ENCODE measurements at regions not wholly inside any gene's neighbourhood (a gene's known extent, or its start where the extent isn't known, plus 50 kb on each side); places are given as distances from the start of the nearest gene placed in this dataset.

DNA sequence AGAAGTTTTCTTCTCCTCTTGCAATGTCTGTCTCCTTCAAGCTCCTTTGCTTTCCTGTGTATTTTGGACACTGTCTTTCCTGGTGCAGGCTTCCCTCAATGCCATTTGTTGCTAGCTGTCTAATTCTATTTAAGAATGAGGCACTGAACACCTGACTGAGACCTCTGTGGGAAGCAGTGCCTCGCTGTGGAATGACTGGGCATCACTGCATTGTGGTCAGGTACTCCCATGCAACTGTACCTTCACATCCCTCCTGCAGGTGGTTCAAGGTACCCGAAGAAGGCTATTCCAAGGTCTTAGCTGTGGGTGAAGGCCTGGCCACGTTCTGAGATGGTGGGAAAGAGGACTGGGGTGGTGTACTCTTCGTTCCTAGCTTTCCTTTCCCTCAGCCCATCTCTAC lies 152.8 kb upstream of the CTAGE1 start:
- WGBS (ENCODE audit: extremely low coverage, insufficient coverage, insufficient read length): no CpG with 5 or more reads among the region's 4 CpGs
- Histone ChIP-seq H3K9me3 (ENCODE audit: insufficient read depth, low read depth, low read length) (peaks cover 1% of the 10 kb centered on the region), H2BK12ac (ENCODE audit: low read length) (no peak overlapping the region)

GRCh38 chr18:22572341-22572740 lies 154.6 kb upstream of the CTAGE1 start:
- Histone ChIP-seq H2AK5ac (ENCODE audit: low read length) (no peak overlapping the region), H2BK5ac (ENCODE audit: low read depth, low read length, poor library complexity) (no peak overlapping the region), H3K79me1 (ENCODE audit: low read length) (no peaks in the 10 kb centered on the region), H3K14ac (ENCODE audit: low read length) (no peak overlapping the region), H3K79me2 (ENCODE audit: control insufficient read depth, insufficient read depth, low read length, poor library complexity) (no peaks in the 10 kb centered on the region), H3K4ac (ENCODE audit: low read depth, low read length) (no peak overlapping the region), H3K23ac (ENCODE audit: low read length) (no peak overlapping the region), H2BK12ac (ENCODE audit: low read length) (no peak overlapping the region), H3K4me3 (ENCODE audit: low read depth, low read length) (no peak overlapping the region), H3K4me2 (ENCODE audit: low read length) (no peak overlapping the region), H4K12ac (ENCODE audit: low read depth, low read length) (no peak overlapping the region), H4K8ac (ENCODE audit: low read depth, low read length) (no peak overlapping the region), H3K27ac (ENCODE audit: low read depth, low read length) (no peak overlapping the region), H3K36me3 (ENCODE audit: control insufficient read depth in 1 of 2, insufficient read depth in 2 of 2, low read length in 2 of 2) (no peaks in the 10 kb centered on the region), H2AFZ (ENCODE audit: insufficient read depth, low read length, poor library complexity) (no peak overlapping the region), H3K18ac (ENCODE audit: low read length) (no peak overlapping the region), H4K91ac (ENCODE audit: low read depth, low read length) (no peak overlapping the region), H3K27me3 (ENCODE audit: insufficient read depth, low read length) (no peaks in the 10 kb centered on the region), H3K9ac (ENCODE audit: low read length) (no peak overlapping the region), H3K4me1 (ENCODE audit: control insufficient read depth in 1 of 2, insufficient read depth in 2 of 2, low read length in 2 of 2) (no peaks in the 10 kb centered on the region), H2BK120ac (ENCODE audit: insufficient read depth, low read length, poor library complexity) (no peak overlapping the region), H3K9me3 (ENCODE audit: insufficient read depth, low read depth, low read length) (no peaks in the 10 kb centered on the region)
- no CpG with 5 or more reads among the region's 1 CpG for WGBS (ENCODE audit: extremely low coverage, insufficient coverage, insufficient read length)
- DNase-seq: no peak

More for the DNA sequence above, 152.8 kb upstream of the CTAGE1 start:
- no peak overlapping the region for H4K8ac ChIP-seq (ENCODE audit: low read depth, low read length)
- no peak overlapping the region for H3K14ac ChIP-seq (ENCODE audit: low read length)
- no peak overlapping the region for H3K23ac ChIP-seq (ENCODE audit: low read length)
- H3K9ac ChIP-seq (ENCODE audit: low read length): no peak overlapping the region
- H2BK120ac ChIP-seq (ENCODE audit: insufficient read depth, low read length, poor library complexity): no peak overlapping the region
- no peak overlapping the region for H3K4me2 ChIP-seq (ENCODE audit: low read length)
- no peak overlapping the region for H3K27ac ChIP-seq (ENCODE audit: low read depth, low read length)
- no peaks in the 10 kb centered on the region for H3K79me2 ChIP-seq (ENCODE audit: control insufficient read depth, insufficient read depth, low read length, poor library complexity)
- no peaks in the 10 kb centered on the region for H3K27me3 ChIP-seq (ENCODE audit: insufficient read depth, low read length)
- H3K4ac ChIP-seq (ENCODE audit: low read depth, low read length): no peak overlapping the region
- H3K4me3 ChIP-seq (ENCODE audit: low read depth, low read length): no peak overlapping the region
- no peak overlapping the region for H2AFZ ChIP-seq (ENCODE audit: insufficient read depth, low read length, poor library complexity)
- H3K36me3 ChIP-seq (ENCODE audit: control insufficient read depth in 1 of 2, insufficient read depth in 2 of 2, low read length in 2 of 2): no peaks in the 10 kb centered on the region
- H4K12ac ChIP-seq (ENCODE audit: low read depth, low read length): no peak overlapping the region
- H3K18ac ChIP-seq (ENCODE audit: low read length): no peak overlapping the region
- H3K79me1 ChIP-seq (ENCODE audit: low read length): no peaks in the 10 kb centered on the region
- H3K4me1 ChIP-seq (ENCODE audit: control insufficient read depth in 1 of 2, insufficient read depth in 2 of 2, low read length in 2 of 2): no peaks in the 10 kb centered on the region
- H4K91ac ChIP-seq (ENCODE audit: low read depth, low read length): no peak overlapping the region
- DNase-seq: no peak
- H2AK5ac ChIP-seq (ENCODE audit: low read length): no peak overlapping the region
- no peak overlapping the region for H2BK5ac ChIP-seq (ENCODE audit: low read depth, low read length, poor library complexity)

DNA sequence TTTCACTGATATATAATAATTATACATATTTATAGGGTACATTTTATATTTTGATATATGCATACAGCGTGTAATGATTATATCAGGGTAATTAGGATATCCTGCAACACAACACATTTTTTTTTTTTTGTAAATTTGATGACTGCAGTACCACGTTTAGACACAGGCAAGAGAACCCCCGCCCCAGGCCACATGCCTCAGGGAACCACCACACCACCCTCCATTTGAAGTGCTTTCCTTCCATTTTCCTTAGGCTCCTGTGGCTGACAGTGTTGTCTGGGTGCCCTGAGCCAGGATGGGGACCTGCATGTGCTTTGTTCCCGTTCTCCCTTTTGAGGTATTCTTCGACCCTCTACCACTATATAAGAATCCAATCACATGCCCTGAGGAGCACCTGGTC lies 161.6 kb upstream of the CTAGE1 start:
- Histone ChIP-seq H2AK5ac (ENCODE audit: low read length) (no peak overlapping the region), H2BK5ac (ENCODE audit: low read depth, low read length, poor library complexity) (no peak overlapping the region), H3K4me3 (ENCODE audit: low read depth, low read length) (no peak overlapping the region), H2AFZ (ENCODE audit: insufficient read depth, low read length, poor library complexity) (no peak overlapping the region), H3K23ac (ENCODE audit: low read length) (no peak overlapping the region), H3K9me3 (ENCODE audit: insufficient read depth, low read depth, low read length) (no peaks in the 10 kb centered on the region), H3K14ac (ENCODE audit: low read length) (no peak overlapping the region), H3K4ac (ENCODE audit: low read depth, low read length) (no peak overlapping the region), H3K4me2 (ENCODE audit: low read length) (no peak overlapping the region), H3K18ac (ENCODE audit: low read length) (no peak overlapping the region), H3K36me3 (ENCODE audit: control insufficient read depth in 1 of 2, insufficient read depth in 2 of 2, low read length in 2 of 2) (no peaks in the 10 kb centered on the region), H4K12ac (ENCODE audit: low read depth, low read length) (no peak overlapping the region), H4K8ac (ENCODE audit: low read depth, low read length) (no peak overlapping the region), H2BK120ac (ENCODE audit: insufficient read depth, low read length, poor library complexity) (no peak overlapping the region), H3K27ac (ENCODE audit: low read depth, low read length) (no peak overlapping the region), H3K79me1 (ENCODE audit: low read length) (no peaks in the 10 kb centered on the region), H3K9ac (ENCODE audit: low read length) (no peak overlapping the region), H3K27me3 (ENCODE audit: insufficient read depth, low read length) (no peaks in the 10 kb centered on the region), H3K4me1 (ENCODE audit: control insufficient read depth in 1 of 2, insufficient read depth in 2 of 2, low read length in 2 of 2) (no peaks in the 10 kb centered on the region), H3K79me2 (ENCODE audit: control insufficient read depth, insufficient read depth, low read length, poor library complexity) (no peaks in the 10 kb centered on the region), H4K91ac (ENCODE audit: low read depth, low read length) (no peak overlapping the region), H2BK12ac (ENCODE audit: low read length) (no peak overlapping the region)
- DNase-seq: no peak
- WGBS (ENCODE audit: extremely low coverage, insufficient coverage, insufficient read length): no CpG with 5 or more reads among the region's 5 CpGs

DNA sequence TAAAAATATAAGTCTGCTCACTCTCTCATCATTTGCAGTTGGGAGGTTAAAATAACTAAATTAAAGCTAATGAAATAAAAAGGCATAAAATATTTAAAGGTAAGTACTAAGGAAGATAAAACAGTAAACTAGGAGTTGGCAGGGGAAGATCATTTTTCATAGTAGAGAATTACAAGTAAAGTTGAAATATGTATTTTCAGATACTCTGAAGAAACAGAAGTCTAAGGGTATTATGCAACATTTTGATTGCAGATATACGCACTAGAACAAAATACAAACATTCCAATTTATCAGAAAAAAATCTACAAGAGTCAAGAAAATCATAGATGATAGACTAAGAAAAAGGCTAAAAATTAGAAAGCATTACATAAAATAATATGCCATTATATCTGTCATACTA lies 167.6 kb upstream of the CTAGE1 start:
- H4K12ac ChIP-seq (ENCODE audit: low read depth, low read length): no peak overlapping the region
- no peak overlapping the region for H4K8ac ChIP-seq (ENCODE audit: low read depth, low read length)
- H3K4me3 ChIP-seq (ENCODE audit: low read depth, low read length): no peak overlapping the region
- H3K36me3 ChIP-seq (ENCODE audit: control insufficient read depth in 1 of 2, insufficient read depth in 2 of 2, low read length in 2 of 2): no peaks in the 10 kb centered on the region
- H2AK5ac ChIP-seq (ENCODE audit: low read length): no peak overlapping the region
- no peaks in the 10 kb centered on the region for H3K9me3 ChIP-seq (ENCODE audit: insufficient read depth, low read depth, low read length)
- no peak overlapping the region for H4K91ac ChIP-seq (ENCODE audit: low read depth, low read length)
- no peak for DNase-seq
- no peak overlapping the region for H3K27ac ChIP-seq (ENCODE audit: low read depth, low read length)
- no peak overlapping the region for H3K23ac ChIP-seq (ENCODE audit: low read length)
- H3K18ac ChIP-seq (ENCODE audit: low read length): no peak overlapping the region
- H3K79me1 ChIP-seq (ENCODE audit: low read length): no peaks in the 10 kb centered on the region
- H3K79me2 ChIP-seq (ENCODE audit: control insufficient read depth, insufficient read depth, low read length, poor library complexity): no peaks in the 10 kb centered on the region
- no peak overlapping the region for H2AFZ ChIP-seq (ENCODE audit: insufficient read depth, low read length, poor library complexity)
- H2BK120ac ChIP-seq (ENCODE audit: insufficient read depth, low read length, poor library complexity): no peak overlapping the region
- H3K14ac ChIP-seq (ENCODE audit: low read length): no peak overlapping the region
- no peaks in the 10 kb centered on the region for H3K27me3 ChIP-seq (ENCODE audit: insufficient read depth, low read length)
- H3K9ac ChIP-seq (ENCODE audit: low read length): no peak overlapping the region
- no peak overlapping the region for H3K4ac ChIP-seq (ENCODE audit: low read depth, low read length)
- no peak overlapping the region for H3K4me2 ChIP-seq (ENCODE audit: low read length)
- H2BK5ac ChIP-seq (ENCODE audit: low read depth, low read length, poor library complexity): no peak overlapping the region
- H2BK12ac ChIP-seq (ENCODE audit: low read length): no peak overlapping the region
- no CpG with 5 or more reads among the region's 1 CpG for WGBS (ENCODE audit: extremely low coverage, insufficient coverage, insufficient read length)
- H3K4me1 ChIP-seq (ENCODE audit: control insufficient read depth in 1 of 2, insufficient read depth in 2 of 2, low read length in 2 of 2): no peaks in the 10 kb centered on the region

Data from trophoblast cell (in vitro differentiated cells and primary cell).